Spleen (tissue), 11 donors: ENCODE measurements at regions not wholly inside any gene's neighbourhood (a gene's known extent, or its start where the extent isn't known, plus 50 kb on each side); places are given as distances from the start of the nearest gene placed in this dataset.
"Not testable (repeated sequence)": the region's sequence is repeated elsewhere in the genome, so short reads cannot be mapped to it uniquely, and the experiment has no call there.

ENCODE experiments used
- DNase-seq: peaks from one replicate; pipeline ENCODE4 v3.0.0-alpha.2; 2020
- H3K27ac ChIP-seq, 8 donors: fragments of 200-600 bp; sonication (generic) in 7 of 8; 1 replicate in 4 of 8; 2 replicates in 4 of 8; pipeline versions ENCODE4 v1.5.0 to v1.8.0; 2016 to 2021; ENCODE audit warnings: inconsistent platforms in 4 of 8, mild to moderate bottlenecking in 4 of 8, moderate library complexity in 1 of 8
- H3K27me3 ChIP-seq, 7 donors: fragments of 200-600 bp; sonication (generic) in 6 of 7; replicated peaks in 1 of 7; 1 replicate in 4 of 7; 2 replicates in 3 of 7; pipeline versions ENCODE4 v1.5.0 to v1.8.0; 2016 to 2021; ENCODE audit warnings: inconsistent platforms in 3 of 7, mild to moderate bottlenecking in 1 of 7
- H3K36me3 ChIP-seq, 6 donors: fragments of 200-600 bp; sonication (generic) in 5 of 6; 1 replicate in 4 of 6; 2 replicates in 2 of 6; pipeline versions ENCODE4 v1.5.0 to v1.8.0; 2016 to 2021; ENCODE audit warnings: inconsistent platforms in 2 of 6
- H3K4me1 ChIP-seq, 6 donors: fragments of 200-600 bp; sonication (generic) in 5 of 6; 1 replicate in 3 of 6; 2 replicates in 3 of 6; pipeline versions ENCODE4 v1.5.0 to v1.8.0; 2016 to 2021; ENCODE audit warnings: inconsistent platforms in 3 of 6
- H3K4me3 ChIP-seq, 8 donors: fragments of 200-600 bp; sonication (generic) in 7 of 8; 1 replicate in 4 of 8; 2 replicates in 4 of 8; pipeline versions ENCODE4 v1.5.0 to v1.8.0; 2016 to 2021; ENCODE audit warnings: inconsistent platforms in 4 of 8, mild to moderate bottlenecking in 4 of 8, moderate library complexity in 2 of 8
- H3K9me3 ChIP-seq, 8 donors: fragments of 200-600 bp; sonication (generic) in 7 of 8; 1 replicate in 4 of 8; 2 replicates in 4 of 8; pipeline versions ENCODE4 v1.5.0 to v1.8.0; 2016 to 2021; ENCODE audit warnings: inconsistent platforms in 4 of 8
- POLR2A ChIP-seq, 3 donors: fragments of 450-650 bp; IDR thresholded peaks; one replicate each; pipeline ENCODE4 v1.5.1; 2017; ENCODE audit warnings: antibody characterized with exemption in 3 of 3, mild to moderate bottlenecking in 1 of 3
- POLR2AphosphoS5 ChIP-seq, 3 donors: sonication (generic); formaldehyde crosslinking; IDR thresholded peaks; one replicate each; pipeline ENCODE4 v1.5.1; 2017; ENCODE audit warnings: antibody characterized with exemption in 3 of 3
- WGBS, 5 donors: extraction: QIAGEN DNeasy Blood & Tissue Kit in 3 of 5; methylation state at CpG; one replicate each; pipeline versions ENCODE4 v1.1.5 to v1.1.7; 2013 to 2018; 5-methylcytosine and 5-hydroxymethylcytosine counted together
- intact Hi-C: fragments of 100-400 bp; cut with DNase I; formaldehyde crosslinking; loops from one replicate; pipeline ENCODE4 v1.15.0; 2023; ENCODE audit warnings: low total_unique reads
- TF ChIP-seq, protein P1 (sequence below), 11 experiments: fragments of 200-600 bp in 7 of 11; fragments of 450-650 bp in 4 of 11; sonication (generic) in 4 of 11; IDR thresholded peaks in 8 of 11; conservative IDR thresholded peaks in 3 of 11; 1 replicate in 7 of 11; 2 replicates in 4 of 11; pipeline versions ENCODE4 v1.4.0 to v1.8.0; 2016 to 2021; ENCODE audit warnings: antibody characterized with exemption in 11 of 11, inconsistent platforms in 4 of 11, mild to moderate bottlenecking in 1 of 11
- donor health status: healthy with polysubstance abuse.
- donor health status: DM: no; HTN: no; CAD: no; lungs with moderate emphysema.
- donor health status: DM: no; HTN: no; CAD: no.
- donor health status: Bipolar disorder and iron deficiency.
- donor health status: healthy.
- donor health status: DM: no; HTN: no; CAD: no.
- donor health status: DM: yes; HTN: yes; CAD: no.

DNA sequence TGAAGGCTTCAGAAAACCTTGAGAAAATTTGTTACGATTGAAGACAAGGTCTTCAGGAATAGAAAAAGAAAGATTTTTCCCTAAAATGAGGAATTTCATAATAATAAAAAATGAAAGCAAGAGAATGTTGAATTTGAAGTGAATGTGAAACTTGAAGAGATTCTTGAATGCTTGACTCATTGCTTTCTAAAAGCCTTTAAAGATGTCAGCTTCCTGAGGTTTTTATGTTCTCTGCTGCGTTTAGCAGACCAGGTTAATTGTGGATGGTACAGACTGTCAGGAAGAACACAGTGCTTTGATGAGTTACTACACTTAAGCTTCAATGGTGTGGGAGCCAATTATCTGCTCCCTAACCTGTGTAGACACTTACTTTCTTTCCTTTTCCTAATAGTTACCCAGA, 96.3 kb upstream of the FNDC3A start:
- Histone ChIP-seq H3K27ac (no peak overlapping the region), H3K4me1 (no peaks in the 10 kb centered on the region), H3K36me3 (no peaks in the 10 kb centered on the region), H3K27me3 (peaks cover 0 to 8% (median 0%) of the 10 kb centered on the region in 7 donors), H3K9me3 (no peaks in the 10 kb centered on the region), H3K4me3 (no peak overlapping the region)
- intact Hi-C loops, result no loop called here
- no peak for DNase-seq
- TF ChIP-seq POLR2AphosphoS5 (IDR thresholded peaks at IDR 0.05), result no peak
- TF ChIP-seq POLR2A (IDR thresholded peaks at IDR 0.05), result no peak
- TF ChIP-seq, protein P1, sequence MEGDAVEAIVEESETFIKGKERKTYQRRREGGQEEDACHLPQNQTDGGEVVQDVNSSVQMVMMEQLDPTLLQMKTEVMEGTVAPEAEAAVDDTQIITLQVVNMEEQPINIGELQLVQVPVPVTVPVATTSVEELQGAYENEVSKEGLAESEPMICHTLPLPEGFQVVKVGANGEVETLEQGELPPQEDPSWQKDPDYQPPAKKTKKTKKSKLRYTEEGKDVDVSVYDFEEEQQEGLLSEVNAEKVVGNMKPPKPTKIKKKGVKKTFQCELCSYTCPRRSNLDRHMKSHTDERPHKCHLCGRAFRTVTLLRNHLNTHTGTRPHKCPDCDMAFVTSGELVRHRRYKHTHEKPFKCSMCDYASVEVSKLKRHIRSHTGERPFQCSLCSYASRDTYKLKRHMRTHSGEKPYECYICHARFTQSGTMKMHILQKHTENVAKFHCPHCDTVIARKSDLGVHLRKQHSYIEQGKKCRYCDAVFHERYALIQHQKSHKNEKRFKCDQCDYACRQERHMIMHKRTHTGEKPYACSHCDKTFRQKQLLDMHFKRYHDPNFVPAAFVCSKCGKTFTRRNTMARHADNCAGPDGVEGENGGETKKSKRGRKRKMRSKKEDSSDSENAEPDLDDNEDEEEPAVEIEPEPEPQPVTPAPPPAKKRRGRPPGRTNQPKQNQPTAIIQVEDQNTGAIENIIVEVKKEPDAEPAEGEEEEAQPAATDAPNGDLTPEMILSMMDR (IDR thresholded peaks at IDR 0.05 in 8 of 11, conservative IDR thresholded peaks at IDR 0.05 in 3 of 11), result no peak
- 49 to 55% (median 54%) methylated on average over 2 of the region's 2 CpGs for WGBS, 5 donors

DNA sequence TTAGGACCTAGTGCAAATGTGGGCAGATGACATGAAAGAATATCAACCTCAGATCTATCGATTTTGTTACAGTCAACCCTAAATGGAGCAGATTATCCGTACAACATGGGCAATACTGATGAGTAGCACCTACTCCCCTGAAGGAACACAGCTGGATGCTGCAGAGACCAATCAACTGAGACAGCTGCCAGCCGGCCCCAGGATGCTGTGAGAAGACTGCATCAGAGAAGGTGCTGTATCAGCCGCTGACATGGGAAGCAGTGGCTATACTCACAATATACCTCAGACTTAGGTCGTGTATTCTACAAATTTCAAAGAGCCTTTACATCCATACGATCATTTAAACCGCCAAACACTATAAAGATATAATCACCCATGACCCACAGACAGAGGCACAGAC, 95.9 kb upstream of the FNDC3A start:
- H3K4me1 ChIP-seq, result no peaks in the 10 kb centered on the region
- no peak overlapping the region for H3K4me3 ChIP-seq
- H3K9me3 ChIP-seq, result no peaks in the 10 kb centered on the region
- H3K27ac ChIP-seq, result no peak overlapping the region
- peaks cover 0 to 7% (median 0%) of the 10 kb centered on the region in 7 donors for H3K27me3 ChIP-seq
- DNase-seq, result no peak
- TF ChIP-seq, protein P1 (IDR thresholded peaks at IDR 0.05 in 8 of 11, conservative IDR thresholded peaks at IDR 0.05 in 3 of 11), result no peak
- TF ChIP-seq POLR2AphosphoS5 (IDR thresholded peaks at IDR 0.05) (no peak), POLR2A (IDR thresholded peaks at IDR 0.05) (no peak)
- H3K36me3 ChIP-seq, result no peaks in the 10 kb centered on the region
- WGBS, 5 donors, result 88 to 90% (median 88%) methylated on average over 7 of the region's 7 CpGs
- intact Hi-C loops, result no loop called here

DNA sequence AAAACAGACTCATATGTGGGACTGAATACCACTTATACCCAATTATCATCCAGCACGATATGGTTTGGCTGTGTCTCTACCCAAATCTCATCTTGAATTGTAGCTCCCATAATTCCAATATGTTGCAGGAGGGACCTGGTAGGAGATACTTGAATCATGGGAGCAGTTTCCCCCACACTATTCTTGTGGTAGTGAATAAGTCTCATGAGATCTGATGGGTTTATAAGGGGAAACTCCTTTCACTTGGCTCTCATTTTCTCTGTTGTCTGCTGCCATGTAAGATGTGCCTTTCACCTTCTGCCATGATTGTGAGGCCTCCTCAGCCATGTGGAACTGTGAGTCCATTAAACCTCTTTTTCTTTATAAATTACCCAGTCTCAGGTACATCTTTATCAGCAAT, 91.9 kb upstream of the FNDC3A start:
- 90 to 96% (median 92%) methylated on average over 1 of the region's 1 CpG for WGBS, 5 donors
- DNase-seq, H3K27ac ChIP-seq, H3K9me3 ChIP-seq, H3K27me3 ChIP-seq, H3K4me1 ChIP-seq, H3K36me3 ChIP-seq, H3K4me3 ChIP-seq, intact Hi-C loops: not testable (repeated sequence)

DNA sequence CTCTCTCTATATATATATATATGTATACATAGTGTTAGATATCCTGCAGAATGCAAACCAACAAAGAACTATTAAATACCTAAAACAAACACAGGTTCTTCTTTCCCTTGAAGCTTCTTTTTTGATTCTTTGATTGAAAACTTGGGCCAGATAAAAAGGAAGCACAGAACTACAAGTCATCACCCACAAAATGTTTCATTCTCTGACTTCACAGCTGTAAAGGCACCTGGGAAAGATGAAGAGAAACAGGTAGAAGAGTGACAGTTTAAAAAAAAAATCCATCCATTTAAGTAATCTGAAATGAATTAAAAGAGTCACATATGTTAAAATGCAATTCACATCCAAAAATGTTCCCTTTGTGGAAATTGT, 90.7 kb upstream of the FNDC3A start:
- no peak for TF ChIP-seq POLR2AphosphoS5 (IDR thresholded peaks at IDR 0.05)
- TF ChIP-seq POLR2A (IDR thresholded peaks at IDR 0.05), result no peak
- TF ChIP-seq, protein P1 (IDR thresholded peaks at IDR 0.05 in 8 of 11, conservative IDR thresholded peaks at IDR 0.05 in 3 of 11), result no peak
- Histone ChIP-seq H3K4me1 (no peaks in the 10 kb centered on the region), H3K9me3 (no peaks in the 10 kb centered on the region), H3K27me3 (no peaks in the 10 kb centered on the region), H3K36me3 (no peaks in the 10 kb centered on the region), H3K4me3 (no peak overlapping the region), H3K27ac (no peak overlapping the region)
- intact Hi-C loops, result no loop called here
- no peak for DNase-seq

DNA sequence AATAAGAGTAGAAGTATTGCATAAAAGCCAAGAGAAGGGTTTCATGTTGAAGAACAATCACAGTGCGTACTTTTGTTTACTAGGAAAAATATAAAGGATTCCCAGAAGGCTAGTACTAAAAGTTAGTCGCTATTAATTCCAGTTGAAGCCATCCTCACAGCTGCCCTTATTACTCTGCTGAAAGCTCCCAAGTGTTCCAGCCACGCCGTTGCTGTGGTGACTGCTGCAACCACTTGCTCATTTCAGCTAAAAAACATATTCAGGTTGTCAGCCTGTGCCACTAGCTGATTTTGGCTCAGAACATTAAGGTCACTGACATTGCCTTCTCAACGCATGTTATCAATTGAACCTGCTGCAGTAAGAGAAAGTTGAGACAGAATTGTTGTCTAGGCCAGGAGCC, 87.1 kb upstream of the FNDC3A start:
- peaks cover 0 to 11% (median 0%) of the 10 kb centered on the region in 6 donors for H3K4me1 ChIP-seq
- 88 to 97% (median 96%) methylated on average over 5 of the region's 5 CpGs for WGBS, 5 donors

More for the DNA sequence above, 87.1 kb upstream of the FNDC3A start:
- Histone ChIP-seq H3K27me3 (no peaks in the 10 kb centered on the region), H3K27ac (no peak overlapping the region), H3K36me3 (no peaks in the 10 kb centered on the region), H3K9me3 (no peaks in the 10 kb centered on the region), H3K4me3 (no peak overlapping the region)
- no peak for DNase-seq
- intact Hi-C loops, result no loop called here
- TF ChIP-seq POLR2A (IDR thresholded peaks at IDR 0.05) (no peak), POLR2AphosphoS5 (IDR thresholded peaks at IDR 0.05) (no peak)
- TF ChIP-seq, protein P1 (IDR thresholded peaks at IDR 0.05 in 8 of 11, conservative IDR thresholded peaks at IDR 0.05 in 3 of 11), result no peak
